DND-41 (cell line): ENCODE measurements at regions not wholly inside any gene's neighbourhood (a gene's known extent, or its start where the extent isn't known, plus 50 kb on each side); places are given as distances from the start of the nearest gene placed in this dataset.

Experiments
- EZH2 ChIP-seq: IDR thresholded peaks from 3 replicates; pipeline ENCODE4 v1.6.1; 2012; ENCODE audit warnings: borderline replicate concordance, low read depth, mild to moderate bottlenecking, moderate library complexity, low read length, inconsistent platforms; ENCODE audit not compliant: severe bottlenecking
- TF ChIP-seq, protein P1 (sequence below): IDR thresholded peaks from 2 replicates; pipeline ENCODE4 v1.5.1; 2012; ENCODE audit warnings: borderline replicate concordance, low read length, moderate library complexity, mild to moderate bottlenecking; ENCODE audit not compliant: poor library complexity, severe bottlenecking; ENCODE audit errors: extremely low read depth

DNA sequence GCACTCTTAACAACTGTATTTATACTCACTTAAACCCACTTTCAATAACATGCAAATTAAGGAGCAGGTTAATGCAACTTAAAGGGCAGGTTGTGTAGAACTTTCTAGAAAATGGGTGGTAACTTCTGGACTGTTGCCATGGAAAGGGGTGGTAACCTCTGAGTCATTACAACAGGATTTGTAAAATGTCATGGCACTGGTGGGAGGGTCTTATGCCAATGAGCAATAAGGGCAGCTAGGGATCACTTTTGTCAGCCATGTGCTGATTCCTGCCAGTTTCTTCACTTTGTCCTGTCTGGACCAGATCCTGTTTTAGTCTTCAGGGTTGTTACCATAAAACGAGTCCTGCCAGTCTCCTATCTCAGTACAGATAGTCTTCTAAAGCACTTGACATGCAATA, 560.5 kb upstream of the PTCHD4 start:
- TF ChIP-seq, protein P1, sequence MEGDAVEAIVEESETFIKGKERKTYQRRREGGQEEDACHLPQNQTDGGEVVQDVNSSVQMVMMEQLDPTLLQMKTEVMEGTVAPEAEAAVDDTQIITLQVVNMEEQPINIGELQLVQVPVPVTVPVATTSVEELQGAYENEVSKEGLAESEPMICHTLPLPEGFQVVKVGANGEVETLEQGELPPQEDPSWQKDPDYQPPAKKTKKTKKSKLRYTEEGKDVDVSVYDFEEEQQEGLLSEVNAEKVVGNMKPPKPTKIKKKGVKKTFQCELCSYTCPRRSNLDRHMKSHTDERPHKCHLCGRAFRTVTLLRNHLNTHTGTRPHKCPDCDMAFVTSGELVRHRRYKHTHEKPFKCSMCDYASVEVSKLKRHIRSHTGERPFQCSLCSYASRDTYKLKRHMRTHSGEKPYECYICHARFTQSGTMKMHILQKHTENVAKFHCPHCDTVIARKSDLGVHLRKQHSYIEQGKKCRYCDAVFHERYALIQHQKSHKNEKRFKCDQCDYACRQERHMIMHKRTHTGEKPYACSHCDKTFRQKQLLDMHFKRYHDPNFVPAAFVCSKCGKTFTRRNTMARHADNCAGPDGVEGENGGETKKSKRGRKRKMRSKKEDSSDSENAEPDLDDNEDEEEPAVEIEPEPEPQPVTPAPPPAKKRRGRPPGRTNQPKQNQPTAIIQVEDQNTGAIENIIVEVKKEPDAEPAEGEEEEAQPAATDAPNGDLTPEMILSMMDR: no peak
- no peak for TF ChIP-seq EZH2
